ENCODE measurements at regions not wholly inside any gene's neighbourhood (a gene's known extent, or its start where the extent isn't known, plus 50 kb on each side); places are given as distances from the start of the nearest gene placed in this dataset.
"Not testable (repeated sequence)": the region's sequence is repeated elsewhere in the genome, so short reads cannot be mapped to it uniquely, and the experiment has no call there.

DNA sequence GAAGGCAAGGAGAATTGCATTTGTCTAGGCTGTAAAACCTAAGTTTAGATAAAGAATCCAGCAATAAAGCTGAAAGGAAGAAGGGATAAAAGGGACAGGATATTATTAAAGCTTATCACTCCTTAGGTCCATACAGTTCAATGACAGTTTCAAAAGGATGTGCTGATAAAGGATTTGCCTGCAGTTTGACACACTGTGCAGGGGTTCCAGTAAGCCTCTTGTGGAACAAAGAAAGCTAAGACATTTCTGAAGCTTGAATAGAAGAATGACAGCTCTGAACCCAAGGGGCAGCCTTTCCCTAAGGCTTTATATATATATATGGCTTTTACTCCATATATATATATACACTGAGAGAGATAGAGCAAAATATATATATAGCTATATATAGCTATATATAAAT lies 276.8 kb upstream of the GRM3 start:
- TF ChIP-seq, protein P1, sequence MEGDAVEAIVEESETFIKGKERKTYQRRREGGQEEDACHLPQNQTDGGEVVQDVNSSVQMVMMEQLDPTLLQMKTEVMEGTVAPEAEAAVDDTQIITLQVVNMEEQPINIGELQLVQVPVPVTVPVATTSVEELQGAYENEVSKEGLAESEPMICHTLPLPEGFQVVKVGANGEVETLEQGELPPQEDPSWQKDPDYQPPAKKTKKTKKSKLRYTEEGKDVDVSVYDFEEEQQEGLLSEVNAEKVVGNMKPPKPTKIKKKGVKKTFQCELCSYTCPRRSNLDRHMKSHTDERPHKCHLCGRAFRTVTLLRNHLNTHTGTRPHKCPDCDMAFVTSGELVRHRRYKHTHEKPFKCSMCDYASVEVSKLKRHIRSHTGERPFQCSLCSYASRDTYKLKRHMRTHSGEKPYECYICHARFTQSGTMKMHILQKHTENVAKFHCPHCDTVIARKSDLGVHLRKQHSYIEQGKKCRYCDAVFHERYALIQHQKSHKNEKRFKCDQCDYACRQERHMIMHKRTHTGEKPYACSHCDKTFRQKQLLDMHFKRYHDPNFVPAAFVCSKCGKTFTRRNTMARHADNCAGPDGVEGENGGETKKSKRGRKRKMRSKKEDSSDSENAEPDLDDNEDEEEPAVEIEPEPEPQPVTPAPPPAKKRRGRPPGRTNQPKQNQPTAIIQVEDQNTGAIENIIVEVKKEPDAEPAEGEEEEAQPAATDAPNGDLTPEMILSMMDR (IDR thresholded peaks at IDR 0.05; ENCODE audit: insufficient read depth, low read length, severe bottlenecking), result no peak
- no peak for FAIRE-seq
- no peaks in the 10 kb centered on the region for H3K27me3 ChIP-seq (ENCODE audit: control insufficient read depth, insufficient read depth, low read length)
- no peak overlapping the region for H3K4me3 ChIP-seq (ENCODE audit: low read depth, low read length)
- no peak for DNase-seq (ENCODE audit: low read depth)
- no peaks in the 10 kb centered on the region for H3K36me3 ChIP-seq (ENCODE audit: control insufficient read depth, insufficient read depth, low read length)

DNA sequence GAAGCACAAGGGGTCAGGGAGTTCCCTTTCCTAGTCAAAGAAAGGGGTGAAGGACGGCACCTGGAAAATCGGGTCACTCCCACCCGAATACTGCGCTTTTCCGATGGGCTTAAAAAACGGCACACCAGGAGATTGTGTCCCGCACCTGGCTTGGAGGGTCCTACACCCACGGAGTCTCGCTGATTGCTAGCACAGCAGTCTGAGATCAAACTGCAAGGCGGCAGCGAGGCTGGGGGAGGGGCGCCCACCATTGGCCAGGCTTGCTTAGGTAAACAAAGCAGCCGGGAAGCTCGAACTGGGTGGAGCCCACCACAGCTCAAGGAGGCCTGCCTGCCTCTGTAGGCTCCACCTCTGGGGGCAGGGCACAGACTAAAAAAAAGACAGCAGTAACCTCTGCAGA lies 303.3 kb upstream of the GRM3 start:
- not testable (repeated sequence) for FAIRE-seq; H3K36me3 ChIP-seq (ENCODE audit: control insufficient read depth, insufficient read depth, low read length); DNase-seq (ENCODE audit: low read depth); H3K27me3 ChIP-seq (ENCODE audit: control insufficient read depth, insufficient read depth, low read length); H3K4me3 ChIP-seq (ENCODE audit: low read depth, low read length)

DNA sequence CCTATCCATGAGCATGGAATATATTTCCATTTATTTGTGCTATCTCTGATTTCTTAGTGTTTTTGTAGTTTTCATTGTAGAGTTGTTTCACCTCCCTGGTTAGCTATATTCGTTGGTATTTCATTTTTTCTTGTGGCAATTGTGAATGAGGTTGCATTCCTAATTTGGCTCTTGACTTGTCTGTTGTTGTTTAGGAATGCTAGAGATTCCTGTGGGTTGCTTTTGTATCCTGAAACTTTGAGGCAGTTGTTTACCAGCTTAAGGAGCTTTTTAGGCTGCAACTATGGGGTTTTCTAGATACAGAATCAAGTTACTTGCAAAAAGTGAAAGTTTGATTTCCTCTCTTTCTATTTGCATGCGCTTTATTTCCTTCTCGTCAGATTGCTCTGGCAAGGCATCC lies 304.7 kb upstream of the GRM3 start:
- H3K4me3 ChIP-seq (ENCODE audit: low read depth, low read length), result no peak overlapping the region
- no peaks in the 10 kb centered on the region for H3K36me3 ChIP-seq (ENCODE audit: control insufficient read depth, insufficient read depth, low read length)
- DNase-seq (ENCODE audit: low read depth) (no peak), FAIRE-seq (no peak)
- no peaks in the 10 kb centered on the region for H3K27me3 ChIP-seq (ENCODE audit: control insufficient read depth, insufficient read depth, low read length)
- TF ChIP-seq, protein P1 (IDR thresholded peaks at IDR 0.05; ENCODE audit: insufficient read depth, low read length, severe bottlenecking), result no peak

DNA sequence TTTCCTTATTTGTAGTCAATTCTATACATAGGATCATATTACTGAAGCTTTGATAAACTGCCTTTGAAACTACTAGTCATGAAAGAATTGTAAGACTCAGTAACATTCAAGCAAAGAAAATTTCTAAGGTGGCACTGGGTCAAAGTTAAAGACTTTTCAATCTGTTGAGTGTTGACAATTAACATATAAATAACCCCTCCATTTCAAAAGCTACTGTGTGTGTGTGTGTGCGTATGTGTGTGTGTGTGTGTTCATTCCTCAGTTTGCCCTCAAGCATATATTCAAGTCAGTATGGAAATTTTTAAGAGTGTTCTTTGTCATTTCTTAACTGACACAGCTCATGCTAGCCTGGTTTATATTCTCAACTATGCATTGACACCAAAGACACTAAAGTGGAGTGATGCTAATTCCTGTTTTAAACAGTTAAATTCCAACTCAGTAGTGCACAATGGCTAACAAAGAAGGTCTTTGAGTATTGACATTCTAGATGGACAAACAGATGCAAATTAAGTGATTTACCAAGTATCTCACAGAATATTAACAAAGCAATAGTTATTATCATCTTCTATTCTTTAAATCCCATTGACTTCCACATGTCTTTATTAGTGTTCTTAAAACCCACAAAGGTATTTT lies 314.8 kb upstream of the GRM3 start:
- TF ChIP-seq, protein P1 (IDR thresholded peaks at IDR 0.05; ENCODE audit: insufficient read depth, low read length, severe bottlenecking), result no peak
- no peak for FAIRE-seq

DNA sequence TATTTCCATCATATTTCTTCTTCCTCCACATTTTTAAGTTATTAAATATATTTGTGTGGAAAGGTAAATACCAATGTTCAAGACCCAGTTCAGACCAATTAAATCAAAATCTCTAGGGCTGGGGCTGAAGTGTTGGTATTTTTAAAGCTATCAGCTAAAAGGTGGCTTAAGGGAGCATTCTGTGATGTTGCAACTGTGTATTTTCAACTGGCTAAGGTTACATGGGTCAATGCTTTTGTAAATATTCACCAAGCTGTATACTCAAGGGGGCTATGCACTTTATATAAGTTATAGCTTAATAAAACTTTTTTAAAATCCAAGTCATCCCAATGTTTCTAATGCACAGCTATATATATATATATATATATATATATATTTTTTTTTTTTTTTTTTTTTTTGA lies 316.9 kb upstream of the GRM3 start:
- DNase-seq (ENCODE audit: low read depth), result no peak
- Histone ChIP-seq H3K4me3 (ENCODE audit: low read depth, low read length) (no peak overlapping the region), H3K27me3 (ENCODE audit: control insufficient read depth, insufficient read depth, low read length) (no peaks in the 10 kb centered on the region), H3K36me3 (ENCODE audit: control insufficient read depth, insufficient read depth, low read length) (no peaks in the 10 kb centered on the region)
- FAIRE-seq, result no peak
- TF ChIP-seq, protein P1 (IDR thresholded peaks at IDR 0.05; ENCODE audit: insufficient read depth, low read length, severe bottlenecking), result no peak

More for the DNA sequence above, 314.8 kb upstream of the GRM3 start:
- no peak overlapping the region for H3K4me3 ChIP-seq (ENCODE audit: low read depth, low read length)
- no peak for DNase-seq (ENCODE audit: low read depth)
- no peaks in the 10 kb centered on the region for H3K36me3 ChIP-seq (ENCODE audit: control insufficient read depth, insufficient read depth, low read length)
- H3K27me3 ChIP-seq (ENCODE audit: control insufficient read depth, insufficient read depth, low read length), result no peaks in the 10 kb centered on the region

DNA sequence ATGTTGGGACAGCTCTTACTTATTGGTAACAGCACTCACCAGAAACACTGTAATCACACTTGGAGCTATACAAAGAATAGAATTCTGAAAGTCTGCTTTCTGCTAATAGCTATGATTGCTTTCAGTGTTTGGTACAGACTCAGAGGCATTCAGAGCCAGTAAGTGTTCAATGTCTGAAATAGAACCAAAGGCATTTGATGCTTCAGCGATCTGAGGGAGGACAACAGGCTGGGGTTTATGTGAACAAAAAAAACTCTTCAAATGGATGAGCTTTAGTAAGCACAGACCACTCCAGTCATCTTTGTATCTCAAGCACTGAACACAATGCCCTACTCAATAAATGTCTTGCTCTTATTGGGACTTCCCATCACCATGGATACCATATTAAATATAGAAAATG lies 322.8 kb upstream of the GRM3 start:
- Histone ChIP-seq H3K36me3 (ENCODE audit: control insufficient read depth, insufficient read depth, low read length) (no peaks in the 10 kb centered on the region), H3K4me3 (ENCODE audit: low read depth, low read length) (no peak overlapping the region), H3K27me3 (ENCODE audit: control insufficient read depth, insufficient read depth, low read length) (no peaks in the 10 kb centered on the region)
- no peak for FAIRE-seq
- TF ChIP-seq, protein P1 (IDR thresholded peaks at IDR 0.05; ENCODE audit: insufficient read depth, low read length, severe bottlenecking), result no peak
- DNase-seq (ENCODE audit: low read depth), result no peak
